Duodenal mucosa (tissue), 2 donors: ENCODE measurements at regions not wholly inside any gene's neighbourhood (a gene's known extent, or its start where the extent isn't known, plus 50 kb on each side); places are given as distances from the start of the nearest gene placed in this dataset.

Source experiments
- H3K27ac ChIP-seq: one replicate; pipeline ENCODE4 v1.7.0; 2013; ENCODE audit warnings: low read depth, low read length
- H3K27me3 ChIP-seq, 2 donors: one replicate each; pipeline ENCODE4 v1.7.0; 2013; ENCODE audit warnings: low read length in 2 of 2, control low read depth in 1 of 2; ENCODE audit not compliant: insufficient read depth in 2 of 2, control insufficient read depth in 1 of 2
- H3K36me3 ChIP-seq, 2 donors: one replicate each; pipeline ENCODE4 v1.7.0; 2013; ENCODE audit warnings: low read length in 2 of 2, control low read depth in 1 of 2; ENCODE audit not compliant: insufficient read depth in 2 of 2, control insufficient read depth in 1 of 2
- H3K4me1 ChIP-seq, 2 donors: one replicate each; pipeline ENCODE4 v1.7.0; 2013; ENCODE audit warnings: low read length in 2 of 2, control low read depth in 1 of 2; ENCODE audit not compliant: insufficient read depth in 2 of 2, control insufficient read depth in 1 of 2
- H3K4me3 ChIP-seq, 2 donors: one replicate each; pipeline ENCODE4 v1.7.0; 2013; ENCODE audit warnings: low read length in 2 of 2, low read depth in 1 of 2
- H3K9ac ChIP-seq, 2 donors: one replicate each; pipeline ENCODE4 v1.7.0; 2013; ENCODE audit warnings: low read length in 2 of 2, low read depth in 1 of 2
- H3K9me3 ChIP-seq, 2 donors: one replicate each; pipeline ENCODE4 v1.7.0; 2013; ENCODE audit warnings: low read length in 2 of 2, control low read depth in 1 of 2; ENCODE audit not compliant: control insufficient read depth in 1 of 2

DNA sequence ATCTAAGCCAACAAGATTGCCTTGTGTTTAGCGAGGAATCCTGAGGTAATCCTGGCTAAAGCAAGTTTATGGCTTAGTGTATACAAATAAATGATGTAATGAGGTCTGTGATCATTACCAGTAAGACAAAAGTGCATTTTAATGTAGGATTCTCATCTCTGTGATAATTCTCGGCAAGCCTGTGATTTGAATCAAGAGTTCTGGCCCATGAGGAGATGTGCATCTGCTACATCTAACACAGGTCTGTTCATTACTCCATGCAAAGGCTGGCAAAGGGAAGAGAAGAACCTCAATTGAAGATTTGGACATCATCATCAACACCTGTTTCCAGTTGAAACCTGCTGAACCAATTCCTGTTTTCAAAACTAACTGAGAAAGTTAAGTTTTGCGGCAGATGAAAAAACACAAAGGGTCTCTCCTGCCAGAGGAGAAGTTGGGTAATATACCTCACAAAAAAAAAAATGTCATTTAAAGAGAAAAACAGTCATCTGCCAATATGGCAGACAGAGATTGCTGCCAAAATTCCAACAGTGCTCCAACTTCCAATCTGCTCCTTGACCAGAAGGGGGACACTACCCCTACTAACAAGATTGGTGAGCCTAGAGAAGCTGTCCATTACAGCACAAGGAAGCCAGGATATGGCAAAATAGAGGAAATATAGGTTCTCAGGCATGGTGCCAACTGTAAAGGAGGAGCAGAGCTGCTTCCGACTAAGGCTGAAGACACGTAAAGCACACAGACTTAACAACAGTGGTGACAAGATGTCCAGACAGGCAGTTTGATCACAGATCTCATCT, 453.7 kb downstream of the TTLL7 start:
- no peaks in the 10 kb centered on the region for H3K9me3 ChIP-seq
- H3K27me3 ChIP-seq: no peaks in the 10 kb centered on the region
- H3K27ac ChIP-seq: no peak overlapping the region
- no peak overlapping the region for H3K9ac ChIP-seq
- no peak overlapping the region for H3K4me3 ChIP-seq
- H3K36me3 ChIP-seq: no peaks in the 10 kb centered on the region
- H3K4me1 ChIP-seq: no peaks in the 10 kb centered on the region

DNA sequence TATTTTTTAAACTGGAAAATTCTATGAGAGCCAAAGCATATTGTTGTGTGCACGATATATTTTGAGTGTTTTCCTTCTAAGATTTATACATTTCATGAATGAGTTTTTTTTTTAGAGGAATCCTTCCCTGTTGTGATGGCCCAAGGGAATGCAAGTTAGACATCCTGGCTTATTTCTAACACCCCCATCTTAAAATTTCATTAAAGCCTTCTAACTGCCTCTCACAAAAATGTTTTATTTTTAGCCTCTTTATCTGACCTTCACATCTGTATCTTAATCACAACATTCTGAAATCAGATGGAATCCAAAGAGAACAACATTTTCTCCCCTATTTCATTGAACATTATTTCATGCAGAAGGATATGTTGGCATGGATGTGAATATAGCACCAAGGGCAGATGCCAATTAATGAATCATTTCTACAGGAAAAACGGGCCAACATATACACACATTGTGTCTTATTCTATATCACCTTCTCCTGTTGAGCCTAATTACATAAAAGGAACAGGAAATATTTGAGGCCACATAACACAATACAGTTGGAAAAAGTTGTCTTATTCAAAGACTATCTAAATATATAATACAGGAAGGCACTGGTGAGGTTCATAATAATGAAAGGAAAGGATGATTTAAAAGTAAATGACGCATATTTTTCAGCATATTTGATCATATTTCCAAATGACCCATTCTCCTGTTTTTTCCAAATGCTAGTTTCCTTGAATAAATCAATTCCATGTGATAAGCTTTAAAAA, 455.5 kb downstream of the TTLL7 start:
- Histone ChIP-seq H3K36me3 (no peaks in the 10 kb centered on the region), H3K27me3 (no peaks in the 10 kb centered on the region), H3K9ac (no peak overlapping the region), H3K9me3 (no peaks in the 10 kb centered on the region), H3K27ac (no peak overlapping the region), H3K4me3 (no peak overlapping the region), H3K4me1 (no peaks in the 10 kb centered on the region)

DNA sequence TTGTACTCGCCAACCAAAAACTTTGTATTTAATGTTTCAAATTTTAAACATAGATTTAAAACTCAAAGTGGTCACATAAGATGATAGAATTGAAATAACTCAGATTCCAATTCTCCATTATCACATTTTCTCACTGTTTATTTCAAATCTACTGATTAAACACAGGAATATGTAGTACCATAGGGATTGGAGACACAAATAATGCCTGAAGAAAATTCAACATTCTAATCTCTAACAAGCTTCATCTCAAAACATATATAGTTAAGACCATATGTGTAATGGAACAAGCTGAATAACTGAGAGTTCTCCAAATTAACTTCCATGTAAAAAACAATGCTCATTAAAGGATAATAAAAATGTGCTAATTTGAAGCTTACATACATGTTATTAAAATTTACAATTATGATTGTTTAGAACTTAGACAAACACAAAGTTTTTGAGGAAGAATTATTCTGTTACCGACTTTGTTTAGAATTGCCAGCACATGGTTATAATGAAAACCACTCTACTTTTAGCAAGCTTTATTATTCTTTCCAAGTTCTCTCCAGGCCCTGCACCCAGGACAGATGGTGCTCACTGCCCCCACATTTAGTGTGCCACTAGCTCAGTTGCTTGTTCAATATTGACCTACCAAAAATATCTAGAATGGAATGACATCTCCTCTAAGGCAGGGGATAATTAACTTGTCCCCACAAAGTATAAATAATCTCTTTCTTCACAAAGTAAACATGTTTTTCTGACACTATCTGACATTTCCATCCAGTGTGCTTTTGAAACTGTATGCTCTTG, 467.2 kb downstream of the TTLL7 start:
- no peak overlapping the region for H3K4me3 ChIP-seq
- H3K27ac ChIP-seq: no peak overlapping the region
- no peaks in the 10 kb centered on the region for H3K36me3 ChIP-seq
- H3K27me3 ChIP-seq: no peaks in the 10 kb centered on the region
- no peaks in the 10 kb centered on the region for H3K9me3 ChIP-seq
- no peaks in the 10 kb centered on the region for H3K4me1 ChIP-seq
- H3K9ac ChIP-seq: no peak overlapping the region

DNA sequence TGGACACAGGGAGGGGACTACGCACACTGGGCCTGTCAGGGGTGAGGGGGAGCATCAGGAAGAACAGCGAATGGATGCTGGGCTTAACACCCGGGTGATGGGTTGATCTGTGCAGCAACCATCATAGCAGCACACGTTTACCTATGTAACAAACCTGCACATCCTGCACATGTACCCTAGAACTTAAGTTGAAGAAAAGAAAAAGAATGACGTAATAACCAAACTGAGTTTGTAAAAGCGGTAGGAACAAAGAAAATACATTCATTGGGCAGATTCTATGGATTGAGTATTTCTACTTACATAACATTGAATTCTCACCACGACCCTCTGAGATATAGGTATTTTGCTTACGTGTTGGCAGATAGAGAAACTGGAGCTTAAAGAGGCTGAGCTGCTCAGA, 468.4 kb downstream of the TTLL7 start:
- H3K27ac ChIP-seq: no peak overlapping the region
- H3K9me3 ChIP-seq: no peaks in the 10 kb centered on the region
- no peak overlapping the region for H3K4me3 ChIP-seq
- H3K27me3 ChIP-seq: no peaks in the 10 kb centered on the region
- H3K4me1 ChIP-seq: no peaks in the 10 kb centered on the region
- no peaks in the 10 kb centered on the region for H3K36me3 ChIP-seq
- H3K9ac ChIP-seq: no peak overlapping the region

DNA sequence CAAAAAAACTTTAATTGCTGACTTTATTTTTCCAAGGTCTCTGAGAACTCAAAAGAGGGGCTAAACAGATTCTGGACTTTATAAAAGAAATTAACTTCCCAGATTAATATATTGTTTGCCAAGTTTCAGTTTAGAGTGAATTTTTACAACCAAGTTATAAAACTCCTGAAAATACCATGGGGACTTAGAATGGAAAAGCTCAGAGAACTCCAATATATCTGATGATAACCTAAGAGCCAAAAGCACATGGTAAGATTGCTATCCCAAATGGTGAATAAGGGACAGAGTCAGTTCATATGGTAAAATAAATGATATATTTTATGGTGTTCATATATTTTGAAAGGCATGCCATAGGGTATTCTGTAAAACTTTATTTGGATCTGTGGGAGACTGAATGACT, 470.9 kb downstream of the TTLL7 start:
- Histone ChIP-seq H3K27ac (no peak overlapping the region), H3K4me3 (no peak overlapping the region), H3K36me3 (no peaks in the 10 kb centered on the region), H3K9me3 (no peaks in the 10 kb centered on the region), H3K27me3 (no peaks in the 10 kb centered on the region), H3K4me1 (no peaks in the 10 kb centered on the region), H3K9ac (no peak overlapping the region)

DNA sequence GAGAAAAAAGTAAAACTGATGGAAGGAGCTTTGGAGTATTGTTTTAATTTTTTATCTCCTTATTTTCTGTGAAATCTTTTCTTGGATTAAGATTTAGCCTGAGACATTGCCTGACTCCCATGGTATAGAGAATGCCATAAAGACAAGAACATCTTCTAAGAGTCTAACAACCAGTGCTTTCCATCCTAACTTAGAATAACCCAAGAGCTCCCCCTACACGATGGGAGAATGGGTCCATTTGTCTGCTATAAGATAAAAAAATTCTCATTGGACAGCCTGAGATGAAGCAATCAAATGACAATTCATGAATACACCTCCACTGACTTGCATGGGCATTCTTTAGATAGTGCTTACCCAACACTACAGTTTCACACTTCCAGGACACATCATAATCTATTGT, 478.1 kb downstream of the TTLL7 start:
- Histone ChIP-seq H3K36me3 (no peaks in the 10 kb centered on the region), H3K9ac (no peak overlapping the region), H3K4me1 (no peaks in the 10 kb centered on the region), H3K27ac (no peak overlapping the region), H3K4me3 (no peak overlapping the region), H3K9me3 (no peaks in the 10 kb centered on the region), H3K27me3 (no peaks in the 10 kb centered on the region)

DNA sequence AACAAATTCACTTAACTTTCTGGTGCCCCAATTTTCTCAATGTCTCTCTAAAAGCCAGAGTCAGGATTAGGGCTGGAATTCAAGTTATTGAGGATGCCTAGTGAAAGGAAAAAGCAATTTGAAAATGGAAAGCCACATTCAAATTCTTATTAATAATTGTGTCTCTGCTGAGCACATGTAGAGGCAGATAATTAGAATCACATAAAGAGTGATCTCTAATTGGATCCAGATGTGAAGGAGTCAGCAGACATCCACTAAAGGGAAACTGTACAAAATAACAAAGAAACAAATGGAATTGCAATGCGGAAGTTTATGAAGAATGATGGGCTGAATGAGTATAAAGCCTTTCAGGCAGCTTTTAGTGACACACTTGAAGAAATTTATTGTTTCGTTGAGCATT, 482.6 kb downstream of the TTLL7 start:
- Histone ChIP-seq H3K27me3 (no peaks in the 10 kb centered on the region), H3K9ac (no peak overlapping the region), H3K4me1 (no peaks in the 10 kb centered on the region), H3K4me3 (no peak overlapping the region), H3K9me3 (no peaks in the 10 kb centered on the region), H3K27ac (no peak overlapping the region), H3K36me3 (no peaks in the 10 kb centered on the region)

GRCh38 chr1:83515578-83516154, 483.3 kb downstream of the TTLL7 start:
- Histone ChIP-seq H3K9me3 (no peaks in the 10 kb centered on the region), H3K9ac (no peak overlapping the region)

GRCh38 chr1:83512373-83513193, 486.3 kb downstream of the TTLL7 start:
- H3K4me3 ChIP-seq: no peak overlapping the region
- no peaks in the 10 kb centered on the region for H3K27me3 ChIP-seq
- no peak overlapping the region for H3K9ac ChIP-seq
- no peaks in the 10 kb centered on the region for H3K9me3 ChIP-seq
- no peaks in the 10 kb centered on the region for H3K36me3 ChIP-seq
- H3K27ac ChIP-seq: no peak overlapping the region
- H3K4me1 ChIP-seq: no peaks in the 10 kb centered on the region

More at GRCh38 chr1:83515578-83516154, 483.3 kb downstream of the TTLL7 start:
- no peak overlapping the region for H3K27ac ChIP-seq
- H3K4me1 ChIP-seq: no peaks in the 10 kb centered on the region
- H3K36me3 ChIP-seq: no peaks in the 10 kb centered on the region
- H3K27me3 ChIP-seq: no peaks in the 10 kb centered on the region
- H3K4me3 ChIP-seq: no peak overlapping the region
